Stimulated activated CD4-positive, alpha-beta T cell treated with anti-CD3 and anti-CD28 coated beads, Interleukin-1b, Interleukin-23, amount 100 ng/mL, for 48 hours (primary cell): ENCODE measurements at regions not wholly inside any gene's neighbourhood (a gene's known extent, or its start where the extent isn't known, plus 50 kb on each side); places are given as distances from the start of the nearest gene placed in this dataset.

Experiments used
- DNase-seq: peaks from one replicate; pipeline ENCODE4 v3.0.0-alpha.2; 2020

GRCh38 chr4:177117256-177117655 lies 192.4 kb upstream of the NEIL3 start:
- no peak for DNase-seq

- DNase-seq, result no peak
Measured at GRCh38 chr4:177118596-177118995, 191.1 kb upstream of the NEIL3 start.

GRCh38 chr4:177119021-177119471 lies 190.6 kb upstream of the NEIL3 start:
- no peak for DNase-seq

- no peak for DNase-seq
Measured at GRCh38 chr4:177119691-177120090, 190.0 kb upstream of the NEIL3 start.

- DNase-seq, result no peak
Measured at GRCh38 chr4:177123811-177124210, 185.9 kb upstream of the NEIL3 start.

GRCh38 chr4:177124349-177125064 lies 185.2 kb upstream of the NEIL3 start:
- no peak for DNase-seq

- DNase-seq, result no peak
Measured at GRCh38 chr4:177125656-177126055, 184.0 kb upstream of the NEIL3 start.

GRCh38 chr4:177127658-177128057 lies 182.0 kb upstream of the NEIL3 start:
- no peak for DNase-seq

- no peak for DNase-seq
Measured at GRCh38 chr4:177128306-177128705, 181.4 kb upstream of the NEIL3 start.

GRCh38 chr4:177131736-177132135 lies 177.9 kb upstream of the NEIL3 start:
- DNase-seq, result no peak

GRCh38 chr4:177147668-177148067 lies 162.0 kb upstream of the NEIL3 start:
- DNase-seq, result no peak

- DNase-seq, result no peak
Measured at GRCh38 chr4:177155454-177155853, 154.2 kb upstream of the NEIL3 start.

GRCh38 chr4:177159600-177159999 lies 150.1 kb upstream of the NEIL3 start:
- DNase-seq, result no peak

- DNase-seq, result no peak
Measured at GRCh38 chr4:177161781-177162180, 147.9 kb upstream of the NEIL3 start.

- no peak for DNase-seq
Measured at GRCh38 chr4:177163532-177163931, 146.1 kb upstream of the NEIL3 start.

GRCh38 chr4:177171588-177171987 lies 138.1 kb upstream of the NEIL3 start:
- no peak for DNase-seq

- no peak for DNase-seq
Measured at GRCh38 chr4:177175473-177175872, 134.2 kb upstream of the NEIL3 start.

GRCh38 chr4:177177541-177178081 lies 132.1 kb upstream of the NEIL3 start:
- DNase-seq, result no peak

- DNase-seq, result no peak
Measured at GRCh38 chr4:177178246-177178645, 131.4 kb upstream of the NEIL3 start.

- no peak for DNase-seq
Measured at GRCh38 chr4:177182166-177182565, 127.5 kb upstream of the NEIL3 start.

GRCh38 chr4:177182728-177183127 lies 126.9 kb upstream of the NEIL3 start:
- no peak for DNase-seq

- no peak for DNase-seq
Measured at GRCh38 chr4:177185151-177185550, 124.5 kb upstream of the NEIL3 start.

GRCh38 chr4:177185579-177185978 lies 124.1 kb upstream of the NEIL3 start:
- no peak for DNase-seq

GRCh38 chr4:177187371-177187770 lies 122.3 kb upstream of the NEIL3 start:
- DNase-seq, result no peak

GRCh38 chr4:177190995-177191580 lies 118.6 kb upstream of the NEIL3 start:
- no peak for DNase-seq
